ENCODE measurements at regions not wholly inside any gene's neighbourhood (a gene's known extent, or its start where the extent isn't known, plus 50 kb on each side); places are given as distances from the start of the nearest gene placed in this dataset. TPM values are rescaled to one million over a fixed set of nuclear protein-coding genes. Genes with fewer than 3 reads are reported as not detected.
"Not testable (repeated sequence)": the region's sequence is repeated elsewhere in the genome, so short reads cannot be mapped to it uniquely, and the experiment has no call there.

GRCh38 chr16:29606669-29607427 is 56.2 kb upstream of the SPN start:
- H3K9me3 Mint-ChIP-seq; intact Hi-C loops (cut with micrococcal nuclease); DNase-seq; H3K27me3 Mint-ChIP-seq (ENCODE audit: low read depth); H3K4me3 Mint-ChIP-seq; CTCF ChIA-PET: not testable (repeated sequence)
- peaks cover 59% of the 10 kb centered on the region for H3K4me1 Mint-ChIP-seq (ENCODE audit: low read depth)
- peak overlapping the region; percentile 78 for H3K27ac Mint-ChIP-seq
- peaks cover 27% of the 10 kb centered on the region for H3K36me3 Mint-ChIP-seq (ENCODE audit: low read depth)

DNA sequence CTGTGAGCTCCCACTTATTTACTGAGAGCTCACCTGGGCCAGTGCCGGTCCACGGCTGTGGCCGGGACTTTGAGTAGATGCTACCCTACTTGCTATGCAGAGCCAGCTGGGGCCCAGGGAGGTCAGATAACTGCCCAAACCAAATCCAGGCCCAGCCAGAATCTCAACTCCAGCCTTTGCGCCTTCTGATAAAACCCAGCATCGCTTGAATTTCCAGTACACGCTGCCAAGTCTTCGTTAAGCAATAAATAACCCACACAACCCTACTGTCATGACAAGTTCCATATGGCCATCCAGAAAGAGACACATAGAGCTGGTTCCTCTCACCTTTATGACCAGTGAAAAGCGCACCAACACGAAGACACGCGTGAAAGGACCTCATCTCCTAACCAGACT is 55.6 kb upstream of the SPN start:
- Mint-ChIP-seq H3K27ac (peak overlapping the region; percentile 78), H3K4me1 (ENCODE audit: low read depth) (peaks cover 54% of the 10 kb centered on the region), H3K36me3 (ENCODE audit: low read depth) (peaks cover 29% of the 10 kb centered on the region)
- H3K4me3 Mint-ChIP-seq; H3K9me3 Mint-ChIP-seq; DNase-seq; CTCF ChIA-PET; intact Hi-C loops (cut with micrococcal nuclease); H3K27me3 Mint-ChIP-seq (ENCODE audit: low read depth): not testable (repeated sequence)

GRCh38 chr16:29612381-29613306 is 50.4 kb upstream of the SPN start:
- H3K27me3 Mint-ChIP-seq (ENCODE audit: low read depth); H3K9me3 Mint-ChIP-seq: not testable (repeated sequence)
- Mint-ChIP-seq H3K36me3 (ENCODE audit: low read depth) (peaks cover 25% of the 10 kb centered on the region), H3K4me3 (peak overlapping the region; percentile 93), H3K4me1 (ENCODE audit: low read depth) (peaks cover 16% of the 10 kb centered on the region), H3K27ac (peak overlapping the region; percentile 97)
- intact Hi-C loops (cut with micrococcal nuclease): loop anchor here (2.0 kb wide), 1 partner anchor 52 kb away; no protein-coding TSS in a partner anchor
- DNase-seq: peak; percentile 59
- CTCF ChIA-PET: interaction anchor here (0.6 to 0.9 kb wide), 2 partner anchors 74 to 419 kb away, joined by 3 read pairs; no protein-coding TSS in a partner anchor

Small RNAs in the stretch of these regions (microRNA-seq; reads per million reads assigned to microRNA genes)
- not detected for gene MIR3680-2 (ENCODE audit: borderline microRNAs expressed, borderline replicate concordance)

Data from activated naive CD4-positive, alpha-beta T cell treated with anti-CD3 and anti-CD28 coated beads for 36 hours (primary cell).